ENCODE measurements at regions not wholly inside any gene's neighbourhood (a gene's known extent, or its start where the extent isn't known, plus 50 kb on each side); places are given as distances from the start of the nearest gene placed in this dataset.
"Not testable (repeated sequence)": the region's sequence is repeated elsewhere in the genome, so short reads cannot be mapped to it uniquely, and the experiment has no call there.

- intact Hi-C loops (cut with DNase I; ENCODE audit: low total_unique reads) (no loop called here), in situ Hi-C loops (cut with MboI; ENCODE audit: low sequenced_read_pairs in 4 of 4) (no loop called here)
- TF ChIP-seq POLR2A (IDR thresholded peaks at IDR 0.05) (no peak), CTCF (IDR thresholded peaks at IDR 0.05 in 4 of 5, conservative IDR thresholded peaks at IDR 0.05 in 1 of 5) (no peak)
- no peak for ATAC-seq
- no peaks in the 10 kb centered on the region for H3K9me3 ChIP-seq
- no peak overlapping the region for H3K4me3 ChIP-seq
- H3K27me3 ChIP-seq: no peaks in the 10 kb centered on the region
- H3K27ac ChIP-seq: no peak overlapping the region
- DNase-seq: no peak
- no peaks in the 10 kb centered on the region for H3K36me3 ChIP-seq
- H3K4me1 ChIP-seq: no peaks in the 10 kb centered on the region
Measured at GRCh38 chr17:22273308-22273707, 581.0 kb downstream of the KCNJ18 start.

GRCh38 chr17:22277595-22277994, 585.3 kb downstream of the KCNJ18 start:
- intact Hi-C loops (cut with DNase I; ENCODE audit: low total_unique reads): no loop called here
- H3K36me3 ChIP-seq: no peaks in the 10 kb centered on the region
- H3K9me3 ChIP-seq: no peaks in the 10 kb centered on the region
- DNase-seq: no peak
- no peak overlapping the region for H3K4me3 ChIP-seq
- in situ Hi-C loops (cut with MboI; ENCODE audit: low sequenced_read_pairs in 4 of 4): no loop called here
- ATAC-seq: no peak
- H3K27me3 ChIP-seq: no peaks in the 10 kb centered on the region
- H3K4me1 ChIP-seq: no peaks in the 10 kb centered on the region
- TF ChIP-seq POLR2A (IDR thresholded peaks at IDR 0.05): no peak
- no peak for TF ChIP-seq CTCF (IDR thresholded peaks at IDR 0.05 in 4 of 5, conservative IDR thresholded peaks at IDR 0.05 in 1 of 5)
- no peak overlapping the region for H3K27ac ChIP-seq

DNA sequence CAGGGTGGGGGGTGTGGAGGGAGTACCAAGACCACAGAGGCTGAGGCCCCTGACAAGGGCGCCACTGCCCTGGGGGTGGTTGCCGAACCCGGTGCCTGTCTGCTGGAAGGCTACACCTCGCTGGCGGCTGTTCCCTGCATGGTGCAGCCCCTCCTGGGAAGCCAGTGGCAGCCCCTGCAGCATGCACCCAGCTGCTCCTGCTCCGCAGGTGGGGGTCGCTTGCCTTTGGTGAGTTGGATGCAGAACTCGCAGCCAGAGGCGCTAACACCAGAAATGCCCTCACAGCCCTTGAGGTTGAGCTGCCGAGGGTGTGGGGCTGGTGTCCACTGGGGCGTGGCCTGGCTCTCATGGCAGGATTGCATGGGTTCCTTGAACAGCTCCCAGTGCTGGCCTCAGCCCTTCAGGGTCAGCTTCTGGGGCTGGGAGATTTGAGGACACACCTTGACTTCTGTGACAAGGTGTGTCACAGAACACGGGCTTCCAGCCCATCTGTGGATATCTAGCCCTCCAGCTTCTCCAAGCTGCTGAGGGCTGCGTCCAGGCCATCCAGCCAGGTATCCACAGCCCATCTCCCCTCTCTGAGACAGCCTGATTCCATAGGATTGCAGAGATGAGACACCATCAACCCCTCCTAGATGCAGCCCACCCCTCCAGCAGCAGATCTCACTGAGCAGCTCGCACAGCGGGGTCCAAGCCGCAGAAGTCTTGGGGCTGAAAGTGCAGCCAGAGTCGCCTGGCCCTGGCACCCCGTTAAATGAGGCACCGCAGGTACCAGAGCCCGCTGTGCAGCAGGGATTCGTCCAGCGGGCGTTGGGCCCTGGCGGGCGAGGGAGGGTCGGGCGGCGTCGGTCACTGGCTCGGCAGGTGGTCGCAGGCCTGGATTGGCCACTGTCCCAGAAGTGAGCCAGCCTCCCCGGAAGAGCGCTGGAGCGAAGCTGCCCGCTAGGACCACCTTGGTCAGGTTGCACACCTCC, 586.3 kb downstream of the KCNJ18 start:
- DNase-seq (peak in 1 of 2 donors; percentile 3), ATAC-seq (no peak)
- no peaks in the 10 kb centered on the region for H3K27me3 ChIP-seq
- H3K4me3 ChIP-seq: no peak overlapping the region
- H3K27ac ChIP-seq: no peak overlapping the region
- H3K9me3 ChIP-seq: no peaks in the 10 kb centered on the region
- in situ Hi-C loops (cut with MboI; ENCODE audit: low sequenced_read_pairs in 4 of 4): no loop called here
- intact Hi-C loops (cut with DNase I; ENCODE audit: low total_unique reads): no loop called here
- no peaks in the 10 kb centered on the region for H3K4me1 ChIP-seq
- TF ChIP-seq CTCF (IDR thresholded peaks at IDR 0.05 in 4 of 5, conservative IDR thresholded peaks at IDR 0.05 in 1 of 5) (no peak), POLR2A (IDR thresholded peaks at IDR 0.05) (no peak)
- no peaks in the 10 kb centered on the region for H3K36me3 ChIP-seq

DNA sequence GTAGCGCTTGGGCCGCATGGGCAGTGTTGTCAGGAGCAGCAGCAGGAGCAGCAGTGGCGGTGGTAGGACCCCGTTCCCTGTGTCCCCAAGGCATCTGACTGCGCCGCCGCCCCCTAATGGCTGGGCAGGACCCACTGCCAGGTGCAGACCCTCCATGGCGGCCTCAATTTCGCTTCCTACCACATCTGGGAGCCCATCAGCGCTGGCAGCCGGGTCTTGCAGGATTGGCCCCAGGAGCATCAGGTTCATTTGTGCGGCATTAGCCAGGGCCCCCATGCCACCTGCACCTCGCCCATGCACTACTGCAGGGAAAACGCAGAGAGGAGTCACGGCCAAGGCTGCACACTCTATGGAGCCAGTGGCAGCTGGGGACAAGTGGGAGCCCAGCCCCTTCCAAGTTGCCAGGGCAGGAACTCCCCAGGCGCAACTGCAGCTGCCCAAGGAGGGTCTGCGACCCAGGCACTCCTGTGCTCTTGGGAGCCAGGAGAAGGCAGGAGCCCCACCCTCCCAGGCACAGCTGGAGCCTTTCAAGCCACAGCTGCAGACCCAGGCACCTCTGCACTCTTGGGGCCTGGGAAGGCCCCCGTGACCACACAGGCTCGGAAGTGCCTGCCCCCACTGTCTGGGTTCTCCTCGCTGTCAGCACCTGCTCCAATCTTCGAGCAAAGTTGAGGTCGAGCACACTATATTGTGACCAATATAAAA, 594.2 kb downstream of the KCNJ18 start:
- H3K4me1 ChIP-seq: no peaks in the 10 kb centered on the region
- TF ChIP-seq POLR2A (IDR thresholded peaks at IDR 0.05) (no peak), CTCF (IDR thresholded peaks at IDR 0.05 in 4 of 5, conservative IDR thresholded peaks at IDR 0.05 in 1 of 5) (no peak)
- intact Hi-C loops (cut with DNase I; ENCODE audit: low total_unique reads): no loop called here
- H3K4me3 ChIP-seq: no peak overlapping the region
- in situ Hi-C loops (cut with MboI; ENCODE audit: low sequenced_read_pairs in 4 of 4): no loop called here
- no peak overlapping the region for H3K27ac ChIP-seq
- no peaks in the 10 kb centered on the region for H3K27me3 ChIP-seq
- H3K36me3 ChIP-seq: no peaks in the 10 kb centered on the region
- DNase-seq (no peak), ATAC-seq (no peak)
- H3K9me3 ChIP-seq: no peaks in the 10 kb centered on the region

DNA sequence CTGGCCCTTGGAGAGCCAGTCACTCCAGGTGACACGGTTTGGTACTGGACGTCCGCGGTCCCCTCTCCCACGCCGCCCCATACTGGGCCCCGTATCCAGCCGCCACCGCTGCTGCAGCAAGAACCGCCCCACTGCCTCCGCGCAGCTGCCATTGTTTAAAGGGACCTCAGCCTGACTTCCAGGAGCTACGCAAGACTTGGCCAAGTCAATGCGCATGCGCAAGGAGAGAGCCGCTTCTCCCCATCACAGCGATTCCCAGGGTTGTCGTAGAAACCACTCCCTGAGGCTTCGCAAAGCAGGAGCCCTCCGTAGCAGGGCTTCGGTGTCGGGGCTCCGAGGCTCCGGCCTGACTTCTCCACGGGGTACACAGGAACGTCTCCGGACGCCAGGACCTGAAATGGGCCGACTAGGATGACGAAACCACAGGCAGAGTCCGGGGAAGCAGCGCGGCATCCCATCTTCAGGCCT, 606.2 kb downstream of the KCNJ18 start:
- H3K9me3 ChIP-seq; H3K4me3 ChIP-seq; H3K27me3 ChIP-seq; H3K4me1 ChIP-seq; intact Hi-C loops (cut with DNase I; ENCODE audit: low total_unique reads); in situ Hi-C loops (cut with MboI; ENCODE audit: low sequenced_read_pairs in 4 of 4); H3K36me3 ChIP-seq; H3K27ac ChIP-seq; ATAC-seq; DNase-seq: not testable (repeated sequence)
